K562 (cell line): ENCODE measurements at regions not wholly inside any gene's neighbourhood (a gene's known extent, or its start where the extent isn't known, plus 50 kb on each side); places are given as distances from the start of the nearest gene placed in this dataset.

Source experiments
- ATAC-seq: fragments of 200-7000 bp; cut with Tn5 transposase; 3 replicates; pipeline ENCODE4 v1.9.1; 2020; ENCODE audit warnings: moderate library complexity
- BruUV-seq: library from RNA; stranded (reverse); fragments of 400-500 nt; replicated peaks from 2 replicates; lab custom pipeline; 2021; lab: Mats Ljungman, UMichigan
- CTCF ChIA-PET: fragments of 300-600 bp; formaldehyde crosslinking; extraction: SDS; loops from one replicate; lab custom pipeline; 2021; ENCODE audit warnings: low intra/inter-chr PET ratio; lab: Yijun Ruan, JAX
- POLR2A ChIA-PET: fragments of 300-600, 350-650 bp; sonication (Branson Sonifier 250); formaldehyde crosslinking; extraction: SDS; loops from one replicate; lab custom pipeline; 2021; ENCODE audit warnings: antibody characterized with exemption, inconsistent platforms; lab: Yijun Ruan, JAX
- DNase-seq, 4 experiments: peaks; one replicate each; pipeline versions ENCODE4 v3.0.0 to v3.0.0-alpha.2; 2011 to 2018; ENCODE audit warnings: low spot score in 3 of 4, mixed read lengths in 3 of 4; ENCODE audit errors: extremely low read depth in 1 of 4
- FAIRE-seq: peaks from 2 replicates; lab custom pipeline; 2011; peaks lifted over from hg19 to GRCh38; lab: Jason Lieb, UNC
- H2AFZ ChIP-seq: 2 replicates; pipeline ENCODE4 v1.6.0; 2011; ENCODE audit warnings: low read depth, low read length, control low read depth, inconsistent platforms
- H3K27ac ChIP-seq: fragments of 200-600 bp; 3 replicates; pipeline ENCODE4 v1.8.0; 2011; ENCODE audit warnings: low read depth, mild to moderate bottlenecking, control low read depth, inconsistent platforms, low read length, moderate library complexity, mixed read lengths; ENCODE audit errors: extremely low read depth
- H3K27me3 ChIP-seq, 2 experiments: fragments of 300-600 bp in 1 of 2; 2 replicates in 1 of 2; 3 replicates in 1 of 2; pipeline versions ENCODE4 v1.6.0 to v1.8.0; 2011; ENCODE audit warnings: inconsistent platforms in 2 of 2, low read length in 2 of 2, mild to moderate bottlenecking in 1 of 2, mixed read lengths in 1 of 2, moderate library complexity in 1 of 2; ENCODE audit not compliant: control insufficient read depth in 2 of 2, insufficient read depth in 2 of 2
- H3K36me3 ChIP-seq: fragments of 300-600 bp; 3 replicates; pipeline ENCODE4 v1.8.0; 2011; ENCODE audit warnings: mild to moderate bottlenecking, low read length, inconsistent platforms; ENCODE audit not compliant: control insufficient read depth, insufficient read depth
- H3K4me1 ChIP-seq, 2 experiments: fragments of 200-600 bp in 1 of 2; replicated peaks in 1 of 2; 2 replicates in 1 of 2; 3 replicates in 1 of 2; pipeline versions ENCODE4 v1.5.1 to v1.8.0; 2011; ENCODE audit warnings: inconsistent platforms in 2 of 2, low read length in 2 of 2, mild to moderate bottlenecking in 1 of 2, mixed read lengths in 1 of 2, moderate library complexity in 1 of 2; ENCODE audit not compliant: control insufficient read depth in 2 of 2, insufficient read depth in 2 of 2
- H3K4me2 ChIP-seq: 2 replicates; pipeline ENCODE4 v1.6.1; 2011; ENCODE audit warnings: low read length, control low read depth, inconsistent platforms, mixed read lengths; ENCODE audit not compliant: insufficient read depth
- H3K4me3 ChIP-seq: fragments of 200-600 bp; sonication (generic), shearing (Covaris generic); 2 replicates; pipeline ENCODE4 v1.5.1; 2016; ENCODE audit warnings: control low read depth, inconsistent platforms
- H3K79me2 ChIP-seq: fragments of 200-600 bp; 3 replicates; pipeline ENCODE4 v1.8.0; 2011; ENCODE audit warnings: low read length, inconsistent platforms; ENCODE audit not compliant: control insufficient read depth, insufficient read depth
- H3K9ac ChIP-seq, 2 experiments: 2 replicates each; pipeline versions ENCODE4 v1.6.0 to v1.6.1; 2011; ENCODE audit warnings: low read depth in 2 of 2, low read length in 2 of 2, control low read depth in 1 of 2, inconsistent platforms in 1 of 2, mild to moderate bottlenecking in 1 of 2, mixed read lengths in 1 of 2; ENCODE audit not compliant: insufficient read depth in 1 of 2
- H3K9me1 ChIP-seq: one replicate; pipeline ENCODE4 v1.6.0; 2011; ENCODE audit warnings: inconsistent platforms, mild to moderate bottlenecking, low read length, moderate library complexity; ENCODE audit not compliant: control insufficient read depth, insufficient read depth
- H3K9me3 ChIP-seq: replicated peaks from 2 replicates; pipeline ENCODE4 v1.5.1; 2011; ENCODE audit warnings: low read depth, low read length, inconsistent platforms; ENCODE audit not compliant: control insufficient read depth, insufficient read depth
- H4K20me1 ChIP-seq: replicated peaks from 2 replicates; pipeline ENCODE4 v1.6.1; 2011; ENCODE audit warnings: low read length, inconsistent platforms, mixed read lengths; ENCODE audit not compliant: control insufficient read depth, insufficient read depth
- BRD4 ChIP-seq: fragments of 200-600 bp; sonication (generic); IDR thresholded peaks from 2 replicates; pipeline ENCODE4 v1.6.1; 2017; ENCODE audit warnings: inconsistent platforms
- EWSR1 ChIP-seq: fragments of 450-650 bp; IDR thresholded peaks from 2 replicates; pipeline ENCODE4 v1.6.1; 2018; ENCODE audit warnings: borderline replicate concordance, mild to moderate bottlenecking, low read depth, moderate library complexity; ENCODE audit not compliant: partially characterized antibody
- GATAD2A ChIP-seq: fragments of 450-650 bp; IDR thresholded peaks from 2 replicates; pipeline ENCODE4 v1.6.1; 2017
- GTF2E2 ChIP-seq: fragments of 200-800 bp; sonication (Bioruptor generic); IDR thresholded peaks from 2 replicates; pipeline ENCODE4 v1.6.1; 2016; ENCODE audit warnings: missing genetic modification characterization, missing compliant biosample characterization
- MCM5 ChIP-seq: fragments of 450-650 bp; IDR thresholded peaks from 2 replicates; pipeline ENCODE4 v1.6.1; 2016; ENCODE audit warnings: low read depth
- NFXL1 ChIP-seq: fragments of 450-650 bp; formaldehyde crosslinking; IDR thresholded peaks from 2 replicates; pipeline ENCODE4 v1.4.0; 2021; ENCODE audit warnings: mild to moderate bottlenecking
- PCBP1 ChIP-seq: fragments of 200-400 bp; formaldehyde crosslinking; IDR thresholded peaks from 2 replicates; pipeline ENCODE4 v1.6.1; 2018; ENCODE audit warnings: mild to moderate bottlenecking, low read depth, low read length; ENCODE audit not compliant: poor library complexity, severe bottlenecking
- PCBP2 ChIP-seq: fragments of 200-400 bp; formaldehyde crosslinking; IDR thresholded peaks from 2 replicates; pipeline ENCODE4 v1.6.1; 2018; ENCODE audit warnings: low read length, low read depth, mild to moderate bottlenecking, moderate library complexity; ENCODE audit not compliant: poor library complexity, severe bottlenecking
- STAG1 ChIP-seq: sonication (generic); formaldehyde crosslinking; IDR thresholded peaks from 2 replicates; pipeline ENCODE4 v1.5.0; 2020; ENCODE audit warnings: missing genetic modification reagents, borderline replicate concordance
- TARDBP ChIP-seq: fragments of 450-650 bp; IDR thresholded peaks from 2 replicates; pipeline ENCODE4 v1.6.1; 2016
- TEAD1 ChIP-seq, 2 experiments: fragments of 450-650 bp in 1 of 2; sonication (generic) in 1 of 2; formaldehyde crosslinking; IDR thresholded peaks; 2 replicates each; pipeline versions ENCODE4 v1.4.0 to v1.8.0; 2020 to 2022; ENCODE audit warnings: mild to moderate bottlenecking in 2 of 2, missing genetic modification reagents in 1 of 2
- ZNF431 ChIP-seq: sonication (generic); formaldehyde crosslinking; IDR thresholded peaks from 2 replicates; pipeline ENCODE4 v1.8.0; 2022; ENCODE audit warnings: mild to moderate bottlenecking, missing genetic modification reagents
- ZNF764 ChIP-seq: fragments of 250-450 bp; sonication (Bioruptor Pico); IDR thresholded peaks from 2 replicates; pipeline ENCODE4 v1.4.0; 2020; ENCODE audit warnings: low read depth, mild to moderate bottlenecking, moderate library complexity
- WGBS: fragments of 100-300 bp; shearing (Covaris generic); methylation state at CpG from one replicate; pipeline ENCODE4 v1.1.6; 2016; ENCODE audit warnings: low coverage, mixed read lengths; ENCODE audit not compliant: insufficient coverage; ENCODE audit errors: missing lambda C conversion rate; 5-methylcytosine and 5-hydroxymethylcytosine counted together
- in situ Hi-C: fragments of 300-500 bp; cut with MboI; formaldehyde crosslinking; loops from 4 replicates; pipeline ENCODE4 v1.15.0; 2018; ENCODE audit warnings: inconsistent platforms, mixed read lengths
- intact Hi-C: fragments of 100-400 bp; cut with micrococcal nuclease; formaldehyde crosslinking; loops from 2 replicates; pipeline ENCODE4 v1.14.2; 2022
- TF ChIP-seq, protein P1 (sequence below): IDR thresholded peaks from 2 replicates; pipeline ENCODE4 v1.6.1; 2011; ENCODE audit warnings: borderline replicate concordance, low read depth, mild to moderate bottlenecking, moderate library complexity, low read length; ENCODE audit not compliant: insufficient read depth, poor library complexity, severe bottlenecking
- TF ChIP-seq, protein P2 (sequence below): fragments of 450-650 bp; IDR thresholded peaks from 2 replicates; pipeline ENCODE4 v1.6.1; 2017; ENCODE audit warnings: antibody characterized with exemption, mild to moderate bottlenecking
- TF ChIP-seq, protein P3 (sequence below): sonication (generic); formaldehyde crosslinking; IDR thresholded peaks from 2 replicates; pipeline ENCODE4 v1.8.0; 2022; ENCODE audit warnings: mild to moderate bottlenecking, missing genetic modification reagents
- TF ChIP-seq, protein P4 (sequence below): fragments of 250-450 bp; sonication (Bioruptor Pico); IDR thresholded peaks from 2 replicates; pipeline ENCODE4 v1.5.0; 2021

DNA sequence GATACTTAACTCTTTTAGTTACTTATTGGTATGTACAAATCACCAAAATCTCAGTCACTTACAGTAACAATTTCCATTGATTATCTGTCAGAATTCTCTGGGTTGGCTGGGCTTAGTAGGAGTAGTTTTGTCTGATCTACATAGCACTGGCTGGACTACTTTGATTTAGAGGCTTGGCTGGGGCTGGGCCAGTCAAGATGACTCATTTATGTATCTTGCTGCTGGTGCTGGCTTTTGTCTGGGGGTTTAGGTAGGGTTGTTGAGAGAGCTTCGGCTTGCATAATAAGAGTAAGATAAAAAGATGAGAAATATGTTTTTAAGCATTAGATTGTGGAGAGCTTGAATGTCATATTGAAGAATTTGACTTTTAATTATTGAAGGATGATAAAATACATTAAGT, 1093.7 kb downstream of the SLC6A15 start:
- Histone ChIP-seq H3K9me1 (no peaks in the 10 kb centered on the region), H3K9ac (no peak overlapping the region), H3K9me3 (no peaks in the 10 kb centered on the region), H3K79me2 (no peaks in the 10 kb centered on the region), H3K4me3 (no peak overlapping the region), H3K27ac (no peak overlapping the region), H3K4me2 (no peak overlapping the region), H4K20me1 (no peaks in the 10 kb centered on the region), H3K4me1 (no peaks in the 10 kb centered on the region), H2AFZ (no peak overlapping the region), H3K36me3 (no peaks in the 10 kb centered on the region), H3K27me3 (no peaks in the 10 kb centered on the region)
- DNase-seq (no peak), ATAC-seq (no peak), FAIRE-seq (no peak)
- BruUV-seq = no TSS peak
- ChIA-PET POLR2A (no interaction called here), CTCF (no interaction called here)
- in situ Hi-C loops = no loop called here
- intact Hi-C loops = no loop called here
- WGBS = 0% methylated on average over 1 of the region's 1 CpG
- TF ChIP-seq STAG1 (CRISPR knock-in tag) (no peak), MCM5 (no peak), EWSR1 (no peak), PCBP2 (no peak), ZNF764 (CRISPR knock-in tag) (no peak), GTF2E2 (tag) (no peak), TEAD1 (CRISPR knock-in tag; IDR thresholded peaks at IDR 0.05) (no peak), TARDBP (no peak), ZNF431 (CRISPR knock-in tag) (no peak), BRD4 (no peak), PCBP1 (no peak), NFXL1 (CRISPR knock-in tag) (no peak), GATAD2A (no peak)
- TF ChIP-seq, protein P1, sequence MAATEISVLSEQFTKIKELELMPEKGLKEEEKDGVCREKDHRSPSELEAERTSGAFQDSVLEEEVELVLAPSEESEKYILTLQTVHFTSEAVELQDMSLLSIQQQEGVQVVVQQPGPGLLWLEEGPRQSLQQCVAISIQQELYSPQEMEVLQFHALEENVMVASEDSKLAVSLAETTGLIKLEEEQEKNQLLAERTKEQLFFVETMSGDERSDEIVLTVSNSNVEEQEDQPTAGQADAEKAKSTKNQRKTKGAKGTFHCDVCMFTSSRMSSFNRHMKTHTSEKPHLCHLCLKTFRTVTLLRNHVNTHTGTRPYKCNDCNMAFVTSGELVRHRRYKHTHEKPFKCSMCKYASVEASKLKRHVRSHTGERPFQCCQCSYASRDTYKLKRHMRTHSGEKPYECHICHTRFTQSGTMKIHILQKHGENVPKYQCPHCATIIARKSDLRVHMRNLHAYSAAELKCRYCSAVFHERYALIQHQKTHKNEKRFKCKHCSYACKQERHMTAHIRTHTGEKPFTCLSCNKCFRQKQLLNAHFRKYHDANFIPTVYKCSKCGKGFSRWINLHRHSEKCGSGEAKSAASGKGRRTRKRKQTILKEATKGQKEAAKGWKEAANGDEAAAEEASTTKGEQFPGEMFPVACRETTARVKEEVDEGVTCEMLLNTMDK = no peak
- TF ChIP-seq, protein P2, sequence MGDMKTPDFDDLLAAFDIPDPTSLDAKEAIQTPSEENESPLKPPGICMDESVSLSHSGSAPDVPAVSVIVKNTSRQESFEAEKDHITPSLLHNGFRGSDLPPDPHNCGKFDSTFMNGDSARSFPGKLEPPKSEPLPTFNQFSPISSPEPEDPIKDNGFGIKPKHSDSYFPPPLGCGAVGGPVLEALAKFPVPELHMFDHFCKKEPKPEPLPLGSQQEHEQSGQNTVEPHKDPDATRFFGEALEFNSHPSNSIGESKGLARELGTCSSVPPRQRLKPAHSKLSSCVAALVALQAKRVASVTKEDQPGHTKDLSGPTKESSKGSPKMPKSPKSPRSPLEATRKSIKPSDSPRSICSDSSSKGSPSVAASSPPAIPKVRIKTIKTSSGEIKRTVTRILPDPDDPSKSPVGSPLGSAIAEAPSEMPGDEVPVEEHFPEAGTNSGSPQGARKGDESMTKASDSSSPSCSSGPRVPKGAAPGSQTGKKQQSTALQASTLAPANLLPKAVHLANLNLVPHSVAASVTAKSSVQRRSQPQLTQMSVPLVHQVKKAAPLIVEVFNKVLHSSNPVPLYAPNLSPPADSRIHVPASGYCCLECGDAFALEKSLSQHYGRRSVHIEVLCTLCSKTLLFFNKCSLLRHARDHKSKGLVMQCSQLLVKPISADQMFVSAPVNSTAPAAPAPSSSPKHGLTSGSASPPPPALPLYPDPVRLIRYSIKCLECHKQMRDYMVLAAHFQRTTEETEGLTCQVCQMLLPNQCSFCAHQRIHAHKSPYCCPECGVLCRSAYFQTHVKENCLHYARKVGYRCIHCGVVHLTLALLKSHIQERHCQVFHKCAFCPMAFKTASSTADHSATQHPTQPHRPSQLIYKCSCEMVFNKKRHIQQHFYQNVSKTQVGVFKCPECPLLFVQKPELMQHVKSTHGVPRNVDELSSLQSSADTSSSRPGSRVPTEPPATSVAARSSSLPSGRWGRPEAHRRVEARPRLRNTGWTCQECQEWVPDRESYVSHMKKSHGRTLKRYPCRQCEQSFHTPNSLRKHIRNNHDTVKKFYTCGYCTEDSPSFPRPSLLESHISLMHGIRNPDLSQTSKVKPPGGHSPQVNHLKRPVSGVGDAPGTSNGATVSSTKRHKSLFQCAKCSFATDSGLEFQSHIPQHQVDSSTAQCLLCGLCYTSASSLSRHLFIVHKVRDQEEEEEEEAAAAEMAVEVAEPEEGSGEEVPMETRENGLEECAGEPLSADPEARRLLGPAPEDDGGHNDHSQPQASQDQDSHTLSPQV = no peak
- TF ChIP-seq, protein P3, sequence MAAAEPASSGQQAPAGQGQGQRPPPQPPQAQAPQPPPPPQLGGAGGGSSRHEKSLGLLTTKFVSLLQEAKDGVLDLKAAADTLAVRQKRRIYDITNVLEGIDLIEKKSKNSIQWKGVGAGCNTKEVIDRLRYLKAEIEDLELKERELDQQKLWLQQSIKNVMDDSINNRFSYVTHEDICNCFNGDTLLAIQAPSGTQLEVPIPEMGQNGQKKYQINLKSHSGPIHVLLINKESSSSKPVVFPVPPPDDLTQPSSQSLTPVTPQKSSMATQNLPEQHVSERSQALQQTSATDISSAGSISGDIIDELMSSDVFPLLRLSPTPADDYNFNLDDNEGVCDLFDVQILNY (CRISPR knock-in tag) = no peak
- TF ChIP-seq, protein P4, sequence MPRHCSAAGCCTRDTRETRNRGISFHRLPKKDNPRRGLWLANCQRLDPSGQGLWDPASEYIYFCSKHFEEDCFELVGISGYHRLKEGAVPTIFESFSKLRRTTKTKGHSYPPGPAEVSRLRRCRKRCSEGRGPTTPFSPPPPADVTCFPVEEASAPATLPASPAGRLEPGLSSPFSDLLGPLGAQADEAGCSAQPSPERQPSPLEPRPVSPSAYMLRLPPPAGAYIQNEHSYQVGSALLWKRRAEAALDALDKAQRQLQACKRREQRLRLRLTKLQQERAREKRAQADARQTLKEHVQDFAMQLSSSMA = no peak
